GM23338 (cell line): ENCODE measurements at regions not wholly inside any gene's neighbourhood (a gene's known extent, or its start where the extent isn't known, plus 50 kb on each side); places are given as distances from the start of the nearest gene placed in this dataset.

Experiments used
- ATAC-seq: fragments of 200-7000 bp; cut with Tn5 transposase; 3 replicates; pipeline ENCODE4 v1.9.1; 2020
- DNase-seq: peaks from one replicate; pipeline ENCODE4 v3.0.0-alpha.2; 2015; ENCODE audit warnings: low spot score
- H2AFZ ChIP-seq: fragments of 200-600 bp; sonication (generic); 2 replicates; pipeline ENCODE4 v1.8.0; 2016; ENCODE audit warnings: antibody characterized with exemption, mild to moderate bottlenecking, moderate library complexity
- H3F3A ChIP-seq: fragments of 200-600 bp; sonication (generic); replicated peaks from 2 replicates; pipeline ENCODE4 v1.8.0; 2017; ENCODE audit warnings: antibody characterized with exemption, mixed run types, low read depth
- H3K27ac ChIP-seq: fragments of 200-600 bp; sonication (generic); 2 replicates; pipeline ENCODE4 v1.6.1; 2016; ENCODE audit warnings: low read depth
- H3K27me3 ChIP-seq: fragments of 200-600 bp; sonication (generic); 2 replicates; pipeline ENCODE4 v1.8.0; 2016; ENCODE audit warnings: mild to moderate bottlenecking, mixed run types, moderate library complexity; ENCODE audit not compliant: insufficient read depth
- H3K36me3 ChIP-seq: fragments of 200-600 bp; sonication (generic); 2 replicates; pipeline ENCODE4 v1.8.0; 2016; ENCODE audit warnings: mild to moderate bottlenecking; ENCODE audit not compliant: insufficient read depth
- H3K4me1 ChIP-seq: fragments of 200-600 bp; sonication (generic); 2 replicates; pipeline ENCODE4 v1.8.0; 2016; ENCODE audit warnings: mild to moderate bottlenecking, moderate library complexity; ENCODE audit not compliant: insufficient read depth
- H3K4me2 ChIP-seq: fragments of 200-600 bp; sonication (generic); 2 replicates; pipeline ENCODE4 v1.7.1; 2017; ENCODE audit warnings: mixed run types
- H3K4me3 ChIP-seq: fragments of 200-600 bp; sonication (generic); 2 replicates; pipeline ENCODE4 v1.6.1; 2016; ENCODE audit warnings: mixed run types
- H3K79me2 ChIP-seq: fragments of 200-600 bp; sonication (generic); replicated peaks from 2 replicates; pipeline ENCODE4 v1.8.0; 2017; ENCODE audit warnings: mild to moderate bottlenecking; ENCODE audit not compliant: insufficient read depth
- H3K9me2 ChIP-seq: fragments of 200-600 bp; sonication (generic); 2 replicates; pipeline ENCODE4 v1.8.0; 2017; ENCODE audit not compliant: insufficient read depth
- H4K20me1 ChIP-seq: fragments of 200-600 bp; sonication (generic); replicated peaks from 2 replicates; pipeline ENCODE4 v1.8.0; 2017; ENCODE audit warnings: mild to moderate bottlenecking; ENCODE audit not compliant: insufficient read depth
- H3K27ac Mint-ChIP-seq: 2 replicates; pipeline ENCODE4 v1.8.0; 2020; ENCODE audit warnings: inconsistent platforms, mild to moderate bottlenecking, moderate library complexity, mixed read lengths
- H3K27me3 Mint-ChIP-seq: 3 replicates; pipeline ENCODE4 v1.8.0; 2022; ENCODE audit warnings: low read depth, mild to moderate bottlenecking, moderate library complexity, mixed read lengths, inconsistent platforms; ENCODE audit not compliant: insufficient read depth, poor library complexity
- H3K36me3 Mint-ChIP-seq: 3 replicates; pipeline ENCODE4 v1.8.0; 2021; ENCODE audit warnings: low read depth, mild to moderate bottlenecking, inconsistent platforms, moderate library complexity, mixed read lengths
- H3K4me1 Mint-ChIP-seq: 3 replicates; pipeline ENCODE4 v1.8.0; 2020; ENCODE audit warnings: mild to moderate bottlenecking, inconsistent platforms, mixed read lengths
- H3K4me3 Mint-ChIP-seq: 3 replicates; pipeline ENCODE4 v1.8.0; 2021; ENCODE audit warnings: moderate library complexity, mild to moderate bottlenecking, inconsistent platforms, mixed read lengths
- H3K9me3 Mint-ChIP-seq: 3 replicates; pipeline ENCODE4 v1.8.0; 2020; ENCODE audit warnings: moderate library complexity, mild to moderate bottlenecking, inconsistent platforms, mixed read lengths
- CREB1 ChIP-seq: fragments of 250-450 bp; sonication (Bioruptor Pico); IDR thresholded peaks from 2 replicates; pipeline ENCODE4 v1.5.0; 2020; ENCODE audit warnings: low read depth, mild to moderate bottlenecking, moderate library complexity
- EZH2 ChIP-seq: fragments of 200-600 bp; sonication (generic); IDR thresholded peaks from one replicate; pipeline ENCODE4 v1.8.0; 2017; ENCODE audit warnings: antibody characterized with exemption, mild to moderate bottlenecking, low read depth; ENCODE audit not compliant: unreplicated experiment
- EZH2phosphoT487 ChIP-seq: fragments of 200-600 bp; sonication (generic); IDR thresholded peaks from one replicate; pipeline ENCODE4 v1.8.1; 2018; ENCODE audit warnings: antibody characterized with exemption; ENCODE audit not compliant: unreplicated experiment
- JUNB ChIP-seq: IDR thresholded peaks from one replicate; pipeline ENCODE4 v1.6.1; 2016; ENCODE audit warnings: antibody characterized with exemption; ENCODE audit not compliant: unreplicated experiment
- NANOG ChIP-seq: IDR thresholded peaks from 2 replicates; pipeline ENCODE4 v1.6.1; 2016; ENCODE audit warnings: antibody characterized with exemption, borderline replicate concordance
- POLR2AphosphoS5 ChIP-seq: IDR thresholded peaks from 2 replicates; pipeline ENCODE4 v1.6.1; 2016; ENCODE audit warnings: antibody characterized with exemption, low read depth
- STAT1 ChIP-seq: IDR thresholded peaks from one replicate; pipeline ENCODE4 v1.6.1; 2016; ENCODE audit warnings: antibody characterized with exemption; ENCODE audit not compliant: unreplicated experiment
- TF ChIP-seq, protein P1 (sequence below), 2 experiments: fragments of 200-600 bp in 1 of 2; sonication (generic) in 1 of 2; conservative IDR thresholded peaks; 2 replicates each; pipeline versions ENCODE4 v1.5.1 to v1.6.1; 2016 to 2017; ENCODE audit warnings: antibody characterized with exemption in 2 of 2, low read depth in 2 of 2, mild to moderate bottlenecking in 2 of 2, moderate library complexity in 1 of 2
- TF ChIP-seq, protein P2 (sequence below): fragments of 250-450 bp; sonication (Bioruptor Pico); IDR thresholded peaks from 2 replicates; pipeline ENCODE4 v1.5.0; 2020; ENCODE audit warnings: mild to moderate bottlenecking, moderate library complexity

GRCh38 chr2:173500953-173501352, 146.3 kb downstream of the CDCA7 start:
- H3K4me1 ChIP-seq = peaks cover 8% of the 10 kb centered on the region; the same call in 1 of the 2 replicates
- peaks cover 17% of the 10 kb centered on the region for H3K9me2 ChIP-seq
- H3K27ac ChIP-seq = no peak overlapping the region
- H2AFZ ChIP-seq = no peak overlapping the region
- DNase-seq = no peak
- H3K27me3 ChIP-seq = no peaks in the 10 kb centered on the region
- Mint-ChIP-seq H3K4me3 (no peak overlapping the region), H3K27ac (no peak overlapping the region), H3K27me3 (peaks cover 5% of the 10 kb centered on the region), H3K36me3 (peaks cover 20% of the 10 kb centered on the region), H3K9me3 (peaks cover 26% of the 10 kb centered on the region), H3K4me1 (peaks cover 4% of the 10 kb centered on the region; the same call in 2 of the 3 replicates)
- no peaks in the 10 kb centered on the region for H4K20me1 ChIP-seq
- H3F3A ChIP-seq = no peaks in the 10 kb centered on the region
- H3K36me3 ChIP-seq = no peaks in the 10 kb centered on the region; the same call in 1 of the 2 replicates
- no peak for TF ChIP-seq CREB1 (CRISPR knock-in tag)
- TF ChIP-seq EZH2phosphoT487 = no peak
- no peak for TF ChIP-seq NANOG
- TF ChIP-seq, protein P1, sequence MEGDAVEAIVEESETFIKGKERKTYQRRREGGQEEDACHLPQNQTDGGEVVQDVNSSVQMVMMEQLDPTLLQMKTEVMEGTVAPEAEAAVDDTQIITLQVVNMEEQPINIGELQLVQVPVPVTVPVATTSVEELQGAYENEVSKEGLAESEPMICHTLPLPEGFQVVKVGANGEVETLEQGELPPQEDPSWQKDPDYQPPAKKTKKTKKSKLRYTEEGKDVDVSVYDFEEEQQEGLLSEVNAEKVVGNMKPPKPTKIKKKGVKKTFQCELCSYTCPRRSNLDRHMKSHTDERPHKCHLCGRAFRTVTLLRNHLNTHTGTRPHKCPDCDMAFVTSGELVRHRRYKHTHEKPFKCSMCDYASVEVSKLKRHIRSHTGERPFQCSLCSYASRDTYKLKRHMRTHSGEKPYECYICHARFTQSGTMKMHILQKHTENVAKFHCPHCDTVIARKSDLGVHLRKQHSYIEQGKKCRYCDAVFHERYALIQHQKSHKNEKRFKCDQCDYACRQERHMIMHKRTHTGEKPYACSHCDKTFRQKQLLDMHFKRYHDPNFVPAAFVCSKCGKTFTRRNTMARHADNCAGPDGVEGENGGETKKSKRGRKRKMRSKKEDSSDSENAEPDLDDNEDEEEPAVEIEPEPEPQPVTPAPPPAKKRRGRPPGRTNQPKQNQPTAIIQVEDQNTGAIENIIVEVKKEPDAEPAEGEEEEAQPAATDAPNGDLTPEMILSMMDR (conservative IDR thresholded peaks at IDR 0.05; ENCODE audit: low read depth in 2 of 2) = no peak
- no peak for TF ChIP-seq POLR2AphosphoS5
- no peak for TF ChIP-seq STAT1
- H3K79me2 ChIP-seq = no peaks in the 10 kb centered on the region
- no peak for ATAC-seq
- H3K4me2 ChIP-seq = no peak overlapping the region
- H3K4me3 ChIP-seq = no peak overlapping the region

DNA sequence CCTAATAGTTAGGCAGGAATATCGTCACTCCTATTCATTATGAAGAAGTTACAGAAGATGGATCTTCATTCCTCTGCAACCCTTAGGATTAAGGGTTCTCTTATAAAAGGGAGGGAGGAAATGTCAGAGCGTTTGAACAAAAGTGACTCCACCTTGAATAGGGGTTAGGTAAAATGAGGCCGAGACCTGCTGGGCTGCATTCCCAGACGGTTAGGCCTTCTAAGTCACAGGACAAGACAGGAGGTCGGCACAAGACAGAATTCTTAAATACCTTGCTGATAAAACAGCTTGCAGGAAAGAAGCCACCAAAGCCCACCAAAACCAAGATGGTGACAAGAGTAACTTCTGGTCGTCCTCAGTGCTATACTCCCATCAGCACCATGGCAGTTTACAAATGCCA, 147.6 kb downstream of the CDCA7 start:
- DNase-seq (no peak), ATAC-seq (no peak)
- Mint-ChIP-seq H3K9me3 (peaks cover 26% of the 10 kb centered on the region), H3K27me3 (peaks cover 5% of the 10 kb centered on the region), H3K4me3 (no peak overlapping the region), H3K36me3 (peaks cover 20% of the 10 kb centered on the region), H3K27ac (no peak overlapping the region), H3K4me1 (peaks cover 4% of the 10 kb centered on the region; the same call in 2 of the 3 replicates)
- H2AFZ ChIP-seq = no peak overlapping the region
- H3K27me3 ChIP-seq = no peaks in the 10 kb centered on the region
- no peaks in the 10 kb centered on the region for H3K79me2 ChIP-seq
- H3K36me3 ChIP-seq = no peaks in the 10 kb centered on the region; the same call in 1 of the 2 replicates
- H4K20me1 ChIP-seq = no peaks in the 10 kb centered on the region
- peaks cover 8% of the 10 kb centered on the region; the same call in 1 of the 2 replicates for H3K4me1 ChIP-seq
- H3K9me2 ChIP-seq = peaks cover 17% of the 10 kb centered on the region
- H3K4me3 ChIP-seq = no peak overlapping the region
- H3K4me2 ChIP-seq = no peak overlapping the region
- no peaks in the 10 kb centered on the region for H3F3A ChIP-seq
- no peak overlapping the region for H3K27ac ChIP-seq
- TF ChIP-seq, protein P1 (conservative IDR thresholded peaks at IDR 0.05; ENCODE audit: low read depth in 2 of 2) = no peak
- no peak for TF ChIP-seq JUNB
- no peak for TF ChIP-seq EZH2
- TF ChIP-seq EZH2phosphoT487 = no peak
- TF ChIP-seq, protein P2, sequence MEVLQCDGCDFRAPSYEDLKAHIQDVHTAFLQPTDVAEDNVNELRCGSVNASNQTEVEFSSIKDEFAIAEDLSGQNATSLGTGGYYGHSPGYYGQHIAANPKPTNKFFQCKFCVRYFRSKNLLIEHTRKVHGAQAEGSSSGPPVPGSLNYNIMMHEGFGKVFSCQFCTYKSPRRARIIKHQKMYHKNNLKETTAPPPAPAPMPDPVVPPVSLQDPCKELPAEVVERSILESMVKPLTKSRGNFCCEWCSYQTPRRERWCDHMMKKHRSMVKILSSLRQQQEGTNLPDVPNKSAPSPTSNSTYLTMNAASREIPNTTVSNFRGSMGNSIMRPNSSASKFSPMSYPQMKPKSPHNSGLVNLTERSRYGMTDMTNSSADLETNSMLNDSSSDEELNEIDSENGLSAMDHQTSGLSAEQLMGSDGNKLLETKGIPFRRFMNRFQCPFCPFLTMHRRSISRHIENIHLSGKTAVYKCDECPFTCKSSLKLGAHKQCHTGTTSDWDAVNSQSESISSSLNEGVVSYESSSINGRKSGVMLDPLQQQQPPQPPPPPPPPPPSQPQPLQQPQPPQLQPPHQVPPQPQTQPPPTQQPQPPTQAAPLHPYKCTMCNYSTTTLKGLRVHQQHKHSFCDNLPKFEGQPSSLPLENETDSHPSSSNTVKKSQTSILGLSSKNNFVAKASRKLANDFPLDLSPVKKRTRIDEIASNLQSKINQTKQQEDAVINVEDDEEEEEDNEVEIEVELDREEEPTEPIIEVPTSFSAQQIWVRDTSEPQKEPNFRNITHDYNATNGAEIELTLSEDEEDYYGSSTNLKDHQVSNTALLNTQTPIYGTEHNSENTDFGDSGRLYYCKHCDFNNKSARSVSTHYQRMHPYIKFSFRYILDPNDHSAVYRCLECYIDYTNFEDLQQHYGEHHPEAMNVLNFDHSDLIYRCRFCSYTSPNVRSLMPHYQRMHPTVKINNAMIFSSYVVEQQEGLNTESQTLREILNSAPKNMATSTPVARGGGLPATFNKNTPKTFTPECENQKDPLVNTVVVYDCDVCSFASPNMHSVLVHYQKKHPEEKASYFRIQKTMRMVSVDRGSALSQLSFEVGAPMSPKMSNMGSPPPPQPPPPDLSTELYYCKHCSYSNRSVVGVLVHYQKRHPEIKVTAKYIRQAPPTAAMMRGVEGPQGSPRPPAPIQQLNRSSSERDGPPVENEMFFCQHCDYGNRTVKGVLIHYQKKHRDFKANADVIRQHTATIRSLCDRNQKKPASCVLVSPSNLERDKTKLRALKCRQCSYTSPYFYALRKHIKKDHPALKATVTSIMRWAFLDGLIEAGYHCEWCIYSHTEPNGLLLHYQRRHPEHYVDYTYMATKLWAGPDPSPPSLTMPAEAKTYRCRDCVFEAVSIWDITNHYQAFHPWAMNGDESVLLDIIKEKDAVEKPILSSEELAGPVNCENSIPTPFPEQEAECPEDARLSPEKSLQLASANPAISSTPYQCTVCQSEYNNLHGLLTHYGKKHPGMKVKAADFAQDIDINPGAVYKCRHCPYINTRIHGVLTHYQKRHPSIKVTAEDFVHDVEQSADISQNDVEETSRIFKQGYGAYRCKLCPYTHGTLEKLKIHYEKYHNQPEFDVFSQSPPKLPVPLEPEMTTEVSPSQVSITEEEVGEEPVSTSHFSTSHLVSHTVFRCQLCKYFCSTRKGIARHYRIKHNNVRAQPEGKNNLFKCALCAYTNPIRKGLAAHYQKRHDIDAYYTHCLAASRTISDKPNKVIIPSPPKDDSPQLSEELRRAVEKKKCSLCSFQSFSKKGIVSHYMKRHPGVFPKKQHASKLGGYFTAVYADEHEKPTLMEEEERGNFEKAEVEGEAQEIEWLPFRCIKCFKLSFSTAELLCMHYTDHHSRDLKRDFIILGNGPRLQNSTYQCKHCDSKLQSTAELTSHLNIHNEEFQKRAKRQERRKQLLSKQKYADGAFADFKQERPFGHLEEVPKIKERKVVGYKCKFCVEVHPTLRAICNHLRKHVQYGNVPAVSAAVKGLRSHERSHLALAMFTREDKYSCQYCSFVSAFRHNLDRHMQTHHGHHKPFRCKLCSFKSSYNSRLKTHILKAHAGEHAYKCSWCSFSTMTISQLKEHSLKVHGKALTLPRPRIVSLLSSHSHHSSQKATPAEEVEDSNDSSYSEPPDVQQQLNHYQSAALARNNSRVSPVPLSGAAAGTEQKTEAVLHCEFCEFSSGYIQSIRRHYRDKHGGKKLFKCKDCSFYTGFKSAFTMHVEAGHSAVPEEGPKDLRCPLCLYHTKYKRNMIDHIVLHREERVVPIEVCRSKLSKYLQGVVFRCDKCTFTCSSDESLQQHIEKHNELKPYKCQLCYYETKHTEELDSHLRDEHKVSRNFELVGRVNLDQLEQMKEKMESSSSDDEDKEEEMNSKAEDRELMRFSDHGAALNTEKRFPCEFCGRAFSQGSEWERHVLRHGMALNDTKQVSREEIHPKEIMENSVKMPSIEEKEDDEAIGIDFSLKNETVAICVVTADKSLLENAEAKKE (CRISPR knock-in tag) = no peak
